ENCODE measurements at regions not wholly inside any gene's neighbourhood (a gene's known extent, or its start where the extent isn't known, plus 50 kb on each side); places are given as distances from the start of the nearest gene placed in this dataset.
"Not testable (repeated sequence)": the region's sequence is repeated elsewhere in the genome, so short reads cannot be mapped to it uniquely, and the experiment has no call there.

DNA sequence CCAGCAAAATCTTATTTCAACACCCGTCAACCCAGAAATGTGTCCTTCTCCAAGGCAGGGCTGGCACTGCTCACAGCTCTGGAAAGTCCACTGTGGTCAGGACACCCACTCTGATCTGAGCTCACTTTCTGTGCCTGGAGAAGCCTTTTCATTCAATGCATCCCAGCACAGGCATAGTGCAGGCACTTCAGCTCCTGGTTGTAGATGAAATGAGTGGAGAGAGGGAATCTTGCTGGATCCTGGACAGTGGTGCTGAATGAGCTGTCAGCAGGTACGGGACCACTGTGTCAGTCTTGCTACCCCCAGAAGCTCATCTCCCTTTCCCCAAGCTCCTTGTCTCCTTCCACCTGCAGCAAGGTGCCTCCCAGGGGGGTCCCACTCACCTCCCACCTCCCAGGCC is 86.1 kb upstream of the SALL1 start:
- no peaks in the 10 kb centered on the region for H3K4me1 Mint-ChIP-seq (ENCODE audit: low read depth)
- no peaks in the 10 kb centered on the region for H3K36me3 Mint-ChIP-seq (ENCODE audit: low read depth)
- no peak overlapping the region for H3K27ac Mint-ChIP-seq
- H3K27me3 Mint-ChIP-seq = peaks cover 5% of the 10 kb centered on the region
- peaks cover 12% of the 10 kb centered on the region for H3K9me3 Mint-ChIP-seq
- intact Hi-C loops (cut with micrococcal nuclease) = no loop called here
- no peak overlapping the region for H3K4me3 Mint-ChIP-seq

DNA sequence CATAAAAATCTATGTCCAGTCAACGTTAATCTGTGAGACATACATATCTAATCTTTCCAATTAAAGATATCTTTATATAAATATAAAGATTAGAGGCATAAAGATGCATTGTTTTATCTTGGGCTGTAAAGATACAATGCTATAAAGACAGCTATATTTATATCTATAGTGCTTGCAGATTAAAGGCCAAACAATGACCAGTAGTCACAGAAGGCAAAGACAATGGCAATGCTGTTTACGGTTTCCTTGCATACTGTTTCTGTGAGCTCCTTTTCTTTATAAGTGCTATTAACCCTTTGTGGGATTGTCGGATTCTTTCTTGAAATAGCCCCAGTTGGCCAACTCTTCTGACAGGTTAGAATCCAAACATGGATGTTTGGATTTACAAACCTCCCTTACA is 85.5 kb upstream of the SALL1 start:
- Mint-ChIP-seq H3K4me1 (ENCODE audit: low read depth) (no peaks in the 10 kb centered on the region), H3K36me3 (ENCODE audit: low read depth) (no peaks in the 10 kb centered on the region), H3K9me3 (peaks cover 12% of the 10 kb centered on the region), H3K4me3 (no peak overlapping the region), H3K27me3 (peaks cover 5% of the 10 kb centered on the region), H3K27ac (no peak overlapping the region)
- intact Hi-C loops (cut with micrococcal nuclease) = no loop called here

DNA sequence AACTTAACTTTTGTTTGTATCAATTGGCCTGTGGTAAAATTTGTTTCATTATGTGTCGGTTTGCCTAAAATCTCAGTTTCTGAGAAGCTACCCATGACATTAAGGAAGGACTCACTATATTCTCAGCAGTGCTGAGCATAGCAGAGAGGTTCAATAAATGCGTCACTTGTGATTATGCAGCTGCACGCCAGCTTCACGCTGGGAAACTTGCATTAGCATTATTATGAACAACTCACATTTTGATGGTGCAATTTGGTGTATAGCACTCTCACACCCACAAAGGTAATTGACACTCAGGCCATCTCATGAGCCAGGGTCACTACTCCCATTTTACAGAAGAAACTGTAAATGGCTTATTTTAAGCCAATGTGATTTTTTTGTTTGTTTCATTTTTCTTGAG is 80.6 kb upstream of the SALL1 start:
- H3K4me3 Mint-ChIP-seq = no peak overlapping the region
- H3K27me3 Mint-ChIP-seq = peaks cover 3% of the 10 kb centered on the region
- intact Hi-C loops (cut with micrococcal nuclease) = no loop called here
- no peaks in the 10 kb centered on the region for H3K4me1 Mint-ChIP-seq (ENCODE audit: low read depth)
- H3K9me3 Mint-ChIP-seq = no peaks in the 10 kb centered on the region
- no peaks in the 10 kb centered on the region for H3K36me3 Mint-ChIP-seq (ENCODE audit: low read depth)
- no peak overlapping the region for H3K27ac Mint-ChIP-seq

DNA sequence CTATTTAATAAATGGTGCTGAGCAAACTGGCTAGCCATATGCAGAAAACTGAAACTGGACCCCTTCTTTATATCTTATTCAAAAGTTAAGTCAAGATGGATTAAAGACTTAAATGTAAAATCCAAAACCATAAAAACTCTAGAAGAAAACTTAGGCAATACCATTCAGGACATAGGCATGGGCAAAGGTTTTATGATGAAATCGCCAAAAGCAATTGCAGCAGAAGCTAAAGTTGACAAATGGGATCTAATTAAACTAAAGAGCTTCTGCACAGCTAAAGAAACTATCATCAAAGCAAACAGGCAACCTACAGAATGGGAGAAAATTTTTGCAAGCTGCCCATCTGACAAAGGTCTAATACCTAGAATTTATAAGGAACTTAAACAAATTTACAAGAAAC is 79.0 kb upstream of the SALL1 start:
- intact Hi-C loops (cut with micrococcal nuclease); H3K9me3 Mint-ChIP-seq; H3K27me3 Mint-ChIP-seq; H3K36me3 Mint-ChIP-seq (ENCODE audit: low read depth); H3K4me1 Mint-ChIP-seq (ENCODE audit: low read depth); H3K4me3 Mint-ChIP-seq; H3K27ac Mint-ChIP-seq: not testable (repeated sequence)

DNA sequence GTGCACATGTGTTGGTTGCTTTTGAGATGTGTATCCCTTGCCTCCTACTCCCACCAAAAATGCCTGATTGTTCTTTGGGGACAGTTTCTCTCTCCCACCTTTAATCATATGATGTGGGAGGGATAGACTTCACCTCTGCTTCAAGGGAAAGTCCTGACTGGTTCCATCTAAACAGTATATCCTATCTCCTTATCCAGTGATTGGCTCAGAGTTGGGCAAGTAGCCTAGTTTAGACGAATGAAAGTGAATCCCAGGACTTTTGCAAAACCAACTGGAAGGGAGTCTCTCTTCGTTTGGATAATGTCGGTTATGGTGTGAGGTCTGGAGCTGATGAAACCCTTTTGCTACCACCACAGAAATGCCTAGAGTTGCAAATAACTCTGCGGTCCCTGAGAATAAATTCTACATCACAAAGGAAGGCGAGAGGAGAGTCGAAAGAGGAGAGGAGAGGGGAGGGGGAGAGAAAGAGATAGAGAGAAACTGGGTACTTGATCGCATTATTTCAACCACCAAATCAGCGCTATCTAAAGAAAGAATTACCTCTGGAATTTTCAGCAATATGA is 77.1 kb upstream of the SALL1 start:
- H3K4me1 Mint-ChIP-seq (ENCODE audit: low read depth) = no peaks in the 10 kb centered on the region
- no peaks in the 10 kb centered on the region for H3K27me3 Mint-ChIP-seq
- no peaks in the 10 kb centered on the region for H3K9me3 Mint-ChIP-seq
- H3K27ac Mint-ChIP-seq = no peak overlapping the region
- intact Hi-C loops (cut with micrococcal nuclease) = no loop called here
- H3K4me3 Mint-ChIP-seq = no peak overlapping the region
- no peaks in the 10 kb centered on the region for H3K36me3 Mint-ChIP-seq (ENCODE audit: low read depth)

DNA sequence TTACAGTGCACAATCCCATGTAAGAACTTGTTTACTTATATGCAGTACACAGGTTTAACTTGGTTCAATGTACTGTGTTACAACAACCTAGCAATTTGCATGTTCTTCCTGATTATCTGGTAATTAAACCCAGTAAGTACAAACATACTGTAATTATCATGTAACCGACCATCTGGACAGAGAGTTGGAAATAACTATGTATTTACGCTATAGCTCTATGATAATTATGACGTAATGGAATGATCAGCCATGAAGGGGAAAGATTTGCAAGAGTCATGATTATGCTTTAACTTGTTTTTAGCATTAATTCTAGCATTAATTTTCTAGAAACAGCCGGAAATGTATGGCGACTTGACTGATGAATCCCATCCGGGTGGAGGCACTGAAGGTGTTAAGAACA is 74.8 kb upstream of the SALL1 start:
- Mint-ChIP-seq H3K27me3 (no peaks in the 10 kb centered on the region), H3K4me3 (no peak overlapping the region), H3K36me3 (ENCODE audit: low read depth) (no peaks in the 10 kb centered on the region), H3K9me3 (no peaks in the 10 kb centered on the region), H3K27ac (no peak overlapping the region), H3K4me1 (ENCODE audit: low read depth) (no peaks in the 10 kb centered on the region)
- intact Hi-C loops (cut with micrococcal nuclease) = no loop called here

DNA sequence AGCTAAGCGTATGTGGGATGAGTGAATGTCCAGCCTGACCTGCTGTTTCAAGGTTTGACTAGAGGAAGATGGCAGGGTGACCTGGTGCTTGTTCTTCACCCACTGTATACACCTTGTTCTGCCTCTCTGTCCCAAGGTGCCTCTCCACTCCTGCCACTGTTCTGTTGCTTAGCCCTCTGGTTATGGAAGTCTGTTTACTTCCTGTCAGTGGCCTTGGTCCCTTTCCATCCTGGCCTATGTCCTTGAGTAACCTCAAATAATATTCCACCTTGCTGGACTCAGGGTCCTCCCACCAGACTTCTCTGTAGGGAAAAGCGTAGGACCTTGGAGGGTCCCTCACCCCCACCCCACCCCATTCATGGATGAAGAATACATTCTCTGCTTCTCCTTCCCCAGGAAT is 73.2 kb upstream of the SALL1 start:
- Mint-ChIP-seq H3K36me3 (ENCODE audit: low read depth) (no peaks in the 10 kb centered on the region), H3K27me3 (no peaks in the 10 kb centered on the region), H3K9me3 (no peaks in the 10 kb centered on the region), H3K27ac (no peak overlapping the region), H3K4me3 (no peak overlapping the region), H3K4me1 (ENCODE audit: low read depth) (no peaks in the 10 kb centered on the region)
- intact Hi-C loops (cut with micrococcal nuclease) = no loop called here

- peaks cover 5% of the 10 kb centered on the region for H3K9me3 Mint-ChIP-seq
- H3K4me1 Mint-ChIP-seq (ENCODE audit: low read depth) = no peaks in the 10 kb centered on the region
- no peak overlapping the region for H3K27ac Mint-ChIP-seq
- intact Hi-C loops (cut with micrococcal nuclease) = no loop called here
- H3K36me3 Mint-ChIP-seq (ENCODE audit: low read depth) = no peaks in the 10 kb centered on the region
- no peak overlapping the region for H3K4me3 Mint-ChIP-seq
- H3K27me3 Mint-ChIP-seq = no peaks in the 10 kb centered on the region
Observed at GRCh38 chr16:51222016-51222415, 70.9 kb upstream of the SALL1 start.

- H3K4me3 Mint-ChIP-seq = no peak overlapping the region
- intact Hi-C loops (cut with micrococcal nuclease) = no loop called here
Observed at GRCh38 chr16:51211148-51211547, 60.1 kb upstream of the SALL1 start.

GRCh38 chr16:51210087-51210486 is 59.0 kb upstream of the SALL1 start:
- H3K4me1 Mint-ChIP-seq (ENCODE audit: low read depth) = no peaks in the 10 kb centered on the region
- H3K36me3 Mint-ChIP-seq (ENCODE audit: low read depth) = no peaks in the 10 kb centered on the region
- H3K27me3 Mint-ChIP-seq = no peaks in the 10 kb centered on the region
- H3K9me3 Mint-ChIP-seq = no peaks in the 10 kb centered on the region
- H3K4me3 Mint-ChIP-seq = no peak overlapping the region
- H3K27ac Mint-ChIP-seq = no peak overlapping the region
- intact Hi-C loops (cut with micrococcal nuclease) = no loop called here

More at GRCh38 chr16:51211148-51211547, 60.1 kb upstream of the SALL1 start:
- H3K27ac Mint-ChIP-seq = no peak overlapping the region
- H3K27me3 Mint-ChIP-seq = no peaks in the 10 kb centered on the region
- H3K4me1 Mint-ChIP-seq (ENCODE audit: low read depth) = no peaks in the 10 kb centered on the region
- no peaks in the 10 kb centered on the region for H3K36me3 Mint-ChIP-seq (ENCODE audit: low read depth)
- H3K9me3 Mint-ChIP-seq = peaks cover 10% of the 10 kb centered on the region

- H3K27ac Mint-ChIP-seq = no peak overlapping the region
- H3K36me3 Mint-ChIP-seq (ENCODE audit: low read depth) = no peaks in the 10 kb centered on the region
- H3K4me1 Mint-ChIP-seq (ENCODE audit: low read depth) = no peaks in the 10 kb centered on the region
Observed at GRCh38 chr16:51201604-51202003, 50.5 kb upstream of the SALL1 start.

More at GRCh38 chr16:51201604-51202003, 50.5 kb upstream of the SALL1 start:
- H3K27me3 Mint-ChIP-seq = no peaks in the 10 kb centered on the region
- H3K9me3 Mint-ChIP-seq = peaks cover 18% of the 10 kb centered on the region
- no peak overlapping the region for H3K4me3 Mint-ChIP-seq
- intact Hi-C loops (cut with micrococcal nuclease) = no loop called here
